Iris pigment epithelial cell (primary cell): ENCODE measurements at regions not wholly inside any gene's neighbourhood (a gene's known extent, or its start where the extent isn't known, plus 50 kb on each side); places are given as distances from the start of the nearest gene placed in this dataset.

Source experiments
- DNase-seq: peaks from one replicate; pipeline ENCODE4 v3.0.0-alpha.2; 2011; ENCODE audit warnings: low read depth

- no peak for DNase-seq
Observed at GRCh38 chr17:77001487-77001886, 133.3 kb downstream of the MGAT5B start.

GRCh38 chr17:77002103-77003045, 134.2 kb downstream of the MGAT5B start:
- peak; percentile 79 for DNase-seq

- no peak for DNase-seq
Observed at GRCh38 chr17:77003699-77004098, 135.5 kb downstream of the MGAT5B start.

GRCh38 chr17:77006971-77007649, 133.7 kb upstream of the SEC14L1 start:
- DNase-seq: no peak

GRCh38 chr17:77009877-77010276, 130.9 kb upstream of the SEC14L1 start:
- DNase-seq: no peak

GRCh38 chr17:77010667-77011066, 130.1 kb upstream of the SEC14L1 start:
- DNase-seq: no peak

GRCh38 chr17:77011173-77012011, 129.4 kb upstream of the SEC14L1 start:
- peak; percentile 55 for DNase-seq

GRCh38 chr17:77018504-77018903, 122.3 kb upstream of the SEC14L1 start:
- DNase-seq: peak; percentile 16

- DNase-seq: peak; percentile 32
Observed at GRCh38 chr17:77019893-77020379, 120.8 kb upstream of the SEC14L1 start.

- no peak for DNase-seq
Observed at GRCh38 chr17:77020973-77021372, 119.8 kb upstream of the SEC14L1 start.

GRCh38 chr17:77022766-77023165, 118.0 kb upstream of the SEC14L1 start:
- DNase-seq: no peak

GRCh38 chr17:77025781-77026180, 115.0 kb upstream of the SEC14L1 start:
- no peak for DNase-seq

- DNase-seq: no peak
Observed at GRCh38 chr17:77027271-77027889, 113.4 kb upstream of the SEC14L1 start.

- DNase-seq: no peak
Observed at GRCh38 chr17:77028900-77029299, 111.9 kb upstream of the SEC14L1 start.

GRCh38 chr17:77032929-77033328, 107.8 kb upstream of the SEC14L1 start:
- DNase-seq: no peak

GRCh38 chr17:77033892-77034404, 106.8 kb upstream of the SEC14L1 start:
- no peak for DNase-seq

GRCh38 chr17:77034677-77035424, 105.9 kb upstream of the SEC14L1 start:
- DNase-seq: no peak

GRCh38 chr17:77035526-77035925, 105.2 kb upstream of the SEC14L1 start:
- no peak for DNase-seq

- no peak for DNase-seq
Observed at GRCh38 chr17:77036136-77036840, 104.5 kb upstream of the SEC14L1 start.

- no peak for DNase-seq
Observed at GRCh38 chr17:77036841-77037381, 103.9 kb upstream of the SEC14L1 start.
